GM10248 (cell line): ENCODE measurements at regions not wholly inside any gene's neighbourhood (a gene's known extent, or its start where the extent isn't known, plus 50 kb on each side); places are given as distances from the start of the nearest gene placed in this dataset.
"Not testable (repeated sequence)": the region's sequence is repeated elsewhere in the genome, so short reads cannot be mapped to it uniquely, and the experiment has no call there.

Experiments used
- CTCF ChIA-PET: fragments of 300-600 bp; sonication (Branson Sonifier 250); formaldehyde crosslinking; extraction: SDS; loops from one replicate; lab custom pipeline; 2021; ENCODE audit warnings: antibody characterized with exemption; lab: Yijun Ruan, JAX
- POLR2A ChIA-PET: fragments of 350-650 bp; sonication (Branson Sonifier 250); formaldehyde crosslinking; extraction: SDS; loops from one replicate; lab custom pipeline; 2020; ENCODE audit warnings: antibody characterized with exemption; lab: Yijun Ruan, JAX
- DNase-seq: peaks from one replicate; pipeline ENCODE4 v3.0.0; 2012; ENCODE audit errors: extremely low spot score
- CTCF ChIP-seq: IDR thresholded peaks from 2 replicates; pipeline ENCODE4 v1.5.1; 2012; ENCODE audit warnings: mild to moderate bottlenecking, low read depth; ENCODE audit errors: extremely low read depth, missing control alignments, control extremely low read depth

- POLR2A ChIA-PET, result no interaction called here
- DNase-seq, result no peak
- CTCF ChIA-PET, result no interaction called here
- no peak for TF ChIP-seq CTCF
Observed at GRCh38 chr3:78086150-78086549, 1046.3 kb downstream of the ROBO2 start.

GRCh38 chr3:78087134-78087533 is 1047.2 kb downstream of the ROBO2 start:
- POLR2A ChIA-PET, result no interaction called here
- CTCF ChIA-PET, result no interaction called here
- no peak for TF ChIP-seq CTCF
- DNase-seq, result no peak

- POLR2A ChIA-PET, result no interaction called here
- no peak for DNase-seq
- no peak for TF ChIP-seq CTCF
- CTCF ChIA-PET, result no interaction called here
Observed at GRCh38 chr3:78088006-78088405, 1048.1 kb downstream of the ROBO2 start.

GRCh38 chr3:78090382-78090781 is 1050.5 kb downstream of the ROBO2 start:
- no peak for TF ChIP-seq CTCF
- POLR2A ChIA-PET, result no interaction called here
- DNase-seq, result no peak
- CTCF ChIA-PET, result interaction anchor here (1.0 kb wide), 1 partner anchor 18 kb away, joined by 3 read pairs; no protein-coding TSS in a partner anchor

- ChIA-PET POLR2A (no interaction called here), CTCF (no interaction called here)
- no peak for TF ChIP-seq CTCF
- no peak for DNase-seq
Observed at GRCh38 chr3:78091478-78092119, 1051.7 kb downstream of the ROBO2 start.

GRCh38 chr3:78092574-78092973 is 1052.7 kb downstream of the ROBO2 start:
- CTCF ChIA-PET, DNase-seq, POLR2A ChIA-PET: not testable (repeated sequence)

- no peak for DNase-seq
- CTCF ChIA-PET, result no interaction called here
- no peak for TF ChIP-seq CTCF
- POLR2A ChIA-PET, result no interaction called here
Observed at GRCh38 chr3:78096488-78097255, 1056.8 kb downstream of the ROBO2 start.
